HCT116 (cell line): ENCODE measurements at regions not wholly inside any gene's neighbourhood (a gene's known extent, or its start where the extent isn't known, plus 50 kb on each side); places are given as distances from the start of the nearest gene placed in this dataset.

ENCODE experiments used
- EGR1 ChIP-seq: IDR thresholded peaks from 2 replicates; pipeline ENCODE4 v1.6.1; 2012; ENCODE audit warnings: low read depth
- EZH2 ChIP-seq: fragments of 200-600 bp; sonication (generic); IDR thresholded peaks from 2 replicates; pipeline ENCODE4 v1.6.1; 2017; ENCODE audit warnings: antibody characterized with exemption, mixed run types
- EZH2phosphoT487 ChIP-seq: fragments of 200-600 bp; IDR thresholded peaks from 2 replicates; pipeline ENCODE4 v1.6.1; 2018; ENCODE audit warnings: antibody characterized with exemption, borderline replicate concordance
- POLR2A ChIP-seq: IDR thresholded peaks from 2 replicates; pipeline ENCODE4 v1.7.0; 2011; ENCODE audit warnings: borderline replicate concordance; ENCODE audit not compliant: insufficient read depth, insufficient read length; ENCODE audit errors: extremely low read depth
- POLR2AphosphoS5 ChIP-seq: IDR thresholded peaks from 2 replicates; pipeline ENCODE4 v1.6.1; 2011; ENCODE audit warnings: mild to moderate bottlenecking, low read depth, low read length, moderate library complexity
- SIN3A ChIP-seq: IDR thresholded peaks from 2 replicates; pipeline ENCODE4 v1.6.1; 2012; ENCODE audit warnings: low read depth
- SRF ChIP-seq: IDR thresholded peaks from 2 replicates; pipeline ENCODE4 v1.6.1; 2012; ENCODE audit warnings: low read depth
- ZFX ChIP-seq: fragments of 450-650 bp; IDR thresholded peaks from 2 replicates; pipeline ENCODE4 v1.6.1; 2017
- TF ChIP-seq, protein P1 (sequence below), 3 experiments: fragments of 200-600 bp in 1 of 3; sonication (generic) in 1 of 3; IDR thresholded peaks in 2 of 3; conservative IDR thresholded peaks in 1 of 3; 2 replicates each; pipeline ENCODE4 v1.5.1; 2012 to 2017; ENCODE audit warnings: low read depth in 2 of 3, low read length in 2 of 3, antibody characterized with exemption in 1 of 3, borderline replicate concordance in 1 of 3, control low read depth in 1 of 3, mild to moderate bottlenecking in 1 of 3, mixed read lengths in 1 of 3, mixed run types in 1 of 3, moderate library complexity in 1 of 3; ENCODE audit not compliant: insufficient read depth in 1 of 3

DNA sequence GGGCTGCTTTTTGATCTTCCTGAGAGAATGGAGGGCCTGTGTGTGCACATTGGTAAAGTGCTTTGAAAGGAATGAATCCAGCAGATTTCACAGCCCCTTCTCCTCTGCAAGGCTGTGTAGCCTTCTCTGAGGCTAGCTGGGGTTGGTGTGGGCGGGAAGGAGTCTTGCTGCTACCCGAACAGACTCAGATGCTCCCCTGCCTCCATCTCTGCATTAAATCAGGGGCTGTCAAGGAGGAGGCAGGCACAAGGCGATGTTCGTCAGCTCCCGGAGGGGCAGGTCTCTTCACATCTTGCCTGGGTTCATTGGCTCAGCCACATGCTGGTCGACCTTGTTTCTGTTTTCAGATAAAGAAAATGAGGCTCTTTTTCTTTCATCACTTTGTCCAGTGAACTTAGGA lies 291.5 kb upstream of the SULF2 start:
- TF ChIP-seq POLR2AphosphoS5 = no peak
- TF ChIP-seq, protein P1, sequence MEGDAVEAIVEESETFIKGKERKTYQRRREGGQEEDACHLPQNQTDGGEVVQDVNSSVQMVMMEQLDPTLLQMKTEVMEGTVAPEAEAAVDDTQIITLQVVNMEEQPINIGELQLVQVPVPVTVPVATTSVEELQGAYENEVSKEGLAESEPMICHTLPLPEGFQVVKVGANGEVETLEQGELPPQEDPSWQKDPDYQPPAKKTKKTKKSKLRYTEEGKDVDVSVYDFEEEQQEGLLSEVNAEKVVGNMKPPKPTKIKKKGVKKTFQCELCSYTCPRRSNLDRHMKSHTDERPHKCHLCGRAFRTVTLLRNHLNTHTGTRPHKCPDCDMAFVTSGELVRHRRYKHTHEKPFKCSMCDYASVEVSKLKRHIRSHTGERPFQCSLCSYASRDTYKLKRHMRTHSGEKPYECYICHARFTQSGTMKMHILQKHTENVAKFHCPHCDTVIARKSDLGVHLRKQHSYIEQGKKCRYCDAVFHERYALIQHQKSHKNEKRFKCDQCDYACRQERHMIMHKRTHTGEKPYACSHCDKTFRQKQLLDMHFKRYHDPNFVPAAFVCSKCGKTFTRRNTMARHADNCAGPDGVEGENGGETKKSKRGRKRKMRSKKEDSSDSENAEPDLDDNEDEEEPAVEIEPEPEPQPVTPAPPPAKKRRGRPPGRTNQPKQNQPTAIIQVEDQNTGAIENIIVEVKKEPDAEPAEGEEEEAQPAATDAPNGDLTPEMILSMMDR (IDR thresholded peaks at IDR 0.05 in 2 of 3, conservative IDR thresholded peaks at IDR 0.05 in 1 of 3; ENCODE audit: borderline replicate concordance in 1 of 3, insufficient read depth in 1 of 3, low read depth in 2 of 3, low read length in 2 of 3) = no peak
- TF ChIP-seq POLR2A = no peak
- TF ChIP-seq EZH2phosphoT487 = no peak
- TF ChIP-seq SIN3A = no peak
- no peak for TF ChIP-seq SRF
- no peak for TF ChIP-seq EGR1
- TF ChIP-seq EZH2 = no peak
- TF ChIP-seq ZFX = no peak
